Esophagus squamous epithelium (tissue), 4 donors: ENCODE measurements at regions not wholly inside any gene's neighbourhood (a gene's known extent, or its start where the extent isn't known, plus 50 kb on each side); places are given as distances from the start of the nearest gene placed in this dataset.

ENCODE experiments used
- CTCF ChIP-seq, 6 experiments: fragments of 450-650 bp in 4 of 6; fragments of 200-600 bp in 2 of 6; sonication (generic) in 2 of 6; IDR thresholded peaks; one replicate each; pipeline ENCODE4 v1.5.1; 2016 to 2019; ENCODE audit warnings: antibody characterized with exemption in 6 of 6, mild to moderate bottlenecking in 4 of 6, moderate library complexity in 4 of 6
- POLR2A ChIP-seq, 4 donors: fragments of 450-650 bp; IDR thresholded peaks; one replicate each; pipeline ENCODE4 v1.6.1; 2017; ENCODE audit warnings: antibody characterized with exemption in 4 of 4, mild to moderate bottlenecking in 4 of 4, moderate library complexity in 3 of 4

- TF ChIP-seq CTCF (IDR thresholded peaks at IDR 0.05) (no peak), POLR2A (IDR thresholded peaks at IDR 0.05) (no peak)
Observed at GRCh38 chr19:57004418-57004817, 115.4 kb upstream of the USP29 start.
